PC-3 (cell line): ENCODE measurements at regions not wholly inside any gene's neighbourhood (a gene's known extent, or its start where the extent isn't known, plus 50 kb on each side); places are given as distances from the start of the nearest gene placed in this dataset.

Experiments
- ATAC-seq: fragments of 200-7000 bp; cut with Tn5 transposase; 2 replicates; pipeline ENCODE4 v1.9.1; 2020; ENCODE audit warnings: mild to moderate bottlenecking, moderate library complexity
- BruUV-seq: library from RNA; stranded (reverse); fragments of 400-500 nt; replicated peaks from 2 replicates; lab custom pipeline; 2021; lab: Mats Ljungman, UMichigan
- CTCF ChIA-PET: fragments of 300-600 bp; sonication (Branson Sonifier 250); formaldehyde crosslinking; loops from one replicate; lab custom pipeline; 2022; ENCODE audit warnings: antibody characterized with exemption; lab: Charles Lee
- POLR2A ChIA-PET: fragments of 300-600 bp; sonication (Branson Sonifier 250); formaldehyde crosslinking; loops from one replicate; lab custom pipeline; 2022; ENCODE audit warnings: antibody characterized with exemption; ENCODE audit not compliant: unreplicated experiment; lab: Charles Lee
- DNase-seq: peaks from one replicate; pipeline ENCODE4 v3.0.0-alpha.2; 2015
- H2AFZ ChIP-seq: fragments of 300-600 bp; sonication (generic); 2 replicates; pipeline ENCODE4 v1.6.0; 2016; ENCODE audit warnings: antibody characterized with exemption, low read length
- H3F3A ChIP-seq: fragments of 300-600 bp; sonication (generic); one replicate; pipeline ENCODE4 v1.6.0; 2017; ENCODE audit warnings: antibody characterized with exemption, low read length, control low read depth, mild to moderate bottlenecking; ENCODE audit not compliant: unreplicated experiment
- H3K27ac ChIP-seq: fragments of 300-600 bp; sonication (generic); 2 replicates; pipeline ENCODE4 v1.5.1; 2016; ENCODE audit warnings: mild to moderate bottlenecking, low read length
- H3K27me3 ChIP-seq: fragments of 300-600 bp; sonication (generic); 2 replicates; pipeline ENCODE4 v1.6.1; 2016; ENCODE audit warnings: low read length, mixed read lengths
- H3K36me3 ChIP-seq: fragments of 300-600 bp; sonication (generic); 2 replicates; pipeline ENCODE4 v1.6.1; 2016; ENCODE audit warnings: low read depth, mixed run types, low read length, mixed read lengths
- H3K4me1 ChIP-seq: fragments of 300-600 bp; sonication (generic); 2 replicates; pipeline ENCODE4 v1.5.1; 2016; ENCODE audit warnings: low read length; ENCODE audit not compliant: insufficient read depth
- H3K4me2 ChIP-seq: fragments of 300-600 bp; sonication (generic); 2 replicates; pipeline ENCODE4 v1.6.0; 2016; ENCODE audit warnings: low read length
- H3K4me3 ChIP-seq: fragments of 300-600 bp; sonication (generic); 2 replicates; pipeline ENCODE4 v1.5.1; 2016; ENCODE audit warnings: mild to moderate bottlenecking, low read length, mixed read lengths
- H3K79me2 ChIP-seq: fragments of 300-600 bp; sonication (generic); 2 replicates; pipeline ENCODE4 v1.6.1; 2017; ENCODE audit warnings: low read length, mixed read lengths
- H3K9ac ChIP-seq: fragments of 300-600 bp; sonication (generic); 2 replicates; pipeline ENCODE4 v1.6.0; 2016; ENCODE audit warnings: mild to moderate bottlenecking, low read length
- H3K9me2 ChIP-seq: fragments of 300-600 bp; sonication (generic); replicated peaks from 2 replicates; pipeline ENCODE4 v1.6.1; 2016; ENCODE audit warnings: mixed run types, low read length, mixed read lengths
- H3K9me3 ChIP-seq: fragments of 300-600 bp; sonication (generic); 2 replicates; pipeline ENCODE4 v1.6.1; 2016; ENCODE audit warnings: low read length, mixed read lengths
- H4K20me1 ChIP-seq: fragments of 300-600 bp; sonication (generic); 2 replicates; pipeline ENCODE4 v1.6.1; 2016; ENCODE audit warnings: low read length, mixed read lengths
- CTCF ChIP-seq: fragments of 300-600 bp; sonication (generic); conservative IDR thresholded peaks from 2 replicates; pipeline ENCODE4 v1.5.1; 2017; ENCODE audit warnings: antibody characterized with exemption, low read depth, mild to moderate bottlenecking, low read length
- EZH2 ChIP-seq: fragments of 300-600 bp; sonication (generic); IDR thresholded peaks from one replicate; pipeline ENCODE4 v1.6.1; 2017; ENCODE audit warnings: antibody characterized with exemption, mild to moderate bottlenecking, low read length; ENCODE audit not compliant: unreplicated experiment
- EZH2phosphoT487 ChIP-seq: fragments of 300-600 bp; sonication (generic); IDR thresholded peaks from 2 replicates; pipeline ENCODE4 v1.6.1; 2018; ENCODE audit warnings: mild to moderate bottlenecking, antibody characterized with exemption, low read length, borderline replicate concordance
- intact Hi-C: fragments of 100-400 bp; cut with micrococcal nuclease; formaldehyde crosslinking; loops from 2 replicates; pipeline ENCODE4 v1.9.0; 2023

DNA sequence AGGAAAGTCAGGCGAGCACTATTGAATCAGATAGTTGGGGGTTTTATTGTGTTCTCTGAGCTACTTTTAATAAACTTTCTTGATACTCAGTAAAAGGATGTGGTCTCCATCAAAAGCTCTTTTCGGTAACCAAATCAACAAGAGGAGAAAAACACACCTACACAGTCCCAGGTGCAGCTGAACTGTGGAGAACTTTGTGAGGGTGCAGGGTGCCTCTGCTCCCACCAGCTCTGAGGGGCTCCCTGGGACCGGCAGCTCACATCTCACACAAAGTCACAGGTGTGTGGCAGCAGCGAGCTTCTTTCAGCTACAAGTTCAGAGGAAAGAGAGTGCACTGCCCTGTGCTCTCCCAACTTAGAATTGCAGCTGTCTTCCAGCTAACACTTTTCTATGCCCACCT, 650.4 kb downstream of the RNF144A start:
- intact Hi-C loops = no loop called here
- H3K4me3 ChIP-seq = no peak overlapping the region
- H3K4me2 ChIP-seq = no peak overlapping the region
- no peak overlapping the region for H3K27ac ChIP-seq
- no peaks in the 10 kb centered on the region for H3K27me3 ChIP-seq
- no peaks in the 10 kb centered on the region for H3K9me2 ChIP-seq
- H3K4me1 ChIP-seq = no peaks in the 10 kb centered on the region
- no TSS peak for BruUV-seq
- ATAC-seq (no peak), DNase-seq (no peak)
- H3K9me3 ChIP-seq = no peaks in the 10 kb centered on the region
- H2AFZ ChIP-seq = no peak overlapping the region
- no peak overlapping the region for H3K9ac ChIP-seq
- no peaks in the 10 kb centered on the region for H3F3A ChIP-seq
- H3K36me3 ChIP-seq = no peaks in the 10 kb centered on the region
- ChIA-PET CTCF (no interaction called here), POLR2A (no interaction called here)
- no peak for TF ChIP-seq CTCF
- TF ChIP-seq EZH2 = no peak
- TF ChIP-seq EZH2phosphoT487 = no peak
- no peaks in the 10 kb centered on the region for H3K79me2 ChIP-seq
- H4K20me1 ChIP-seq = no peaks in the 10 kb centered on the region

DNA sequence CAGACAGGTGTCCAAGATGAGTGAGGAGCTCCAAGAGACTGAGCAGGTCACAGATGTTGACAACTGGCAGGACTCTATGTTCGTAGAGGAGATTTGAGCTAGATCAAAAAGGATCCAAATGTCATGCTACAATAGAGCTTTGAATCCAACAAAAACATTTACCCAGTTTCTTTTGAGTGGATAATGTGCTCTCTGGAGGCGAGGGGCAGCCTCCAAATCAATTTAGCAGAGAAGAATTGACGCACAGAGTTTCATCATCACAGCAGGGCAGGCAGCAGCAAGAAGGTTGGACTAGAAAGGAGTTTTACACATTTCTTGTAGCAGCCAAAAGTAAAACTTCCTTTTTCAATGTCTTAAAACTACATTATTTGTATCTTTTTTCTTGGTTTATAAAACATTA, 653.0 kb downstream of the RNF144A start:
- H3K4me3 ChIP-seq = no peak overlapping the region
- CTCF ChIA-PET = no interaction called here
- no peak for TF ChIP-seq EZH2
- TF ChIP-seq CTCF = no peak
- TF ChIP-seq EZH2phosphoT487 = no peak
- H3K36me3 ChIP-seq = no peaks in the 10 kb centered on the region
- no peak for DNase-seq
- no peaks in the 10 kb centered on the region for H3K9me2 ChIP-seq
- H2AFZ ChIP-seq = no peak overlapping the region
- no peaks in the 10 kb centered on the region for H3K4me1 ChIP-seq
- ATAC-seq = no peak
- POLR2A ChIA-PET = no interaction called here
- no peak overlapping the region for H3K9ac ChIP-seq
- H3K27me3 ChIP-seq = no peaks in the 10 kb centered on the region
- no peaks in the 10 kb centered on the region for H3K79me2 ChIP-seq
- H3F3A ChIP-seq = no peaks in the 10 kb centered on the region
- H3K4me2 ChIP-seq = no peak overlapping the region
- BruUV-seq = no TSS peak
- no peaks in the 10 kb centered on the region for H3K9me3 ChIP-seq
- intact Hi-C loops = no loop called here
- no peak overlapping the region for H3K27ac ChIP-seq
- no peaks in the 10 kb centered on the region for H4K20me1 ChIP-seq

DNA sequence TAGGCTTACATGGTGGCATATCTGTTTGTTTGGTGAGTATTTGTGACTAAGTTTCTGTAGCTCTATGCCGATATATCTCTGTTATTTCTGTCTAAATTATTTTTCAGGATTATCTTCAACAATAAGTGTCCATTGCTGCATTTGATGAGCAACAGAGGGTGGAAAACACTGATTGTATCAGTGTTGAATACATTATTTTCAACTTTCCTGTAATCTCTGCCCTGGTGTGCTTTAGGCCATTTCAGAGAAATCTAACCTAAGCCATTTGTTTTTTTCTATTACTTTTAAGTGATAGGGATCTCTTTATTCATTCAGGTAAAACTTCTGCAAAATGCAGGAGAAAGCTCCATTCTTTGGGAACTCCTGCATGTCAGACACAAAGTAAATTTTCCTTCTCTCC, 654.5 kb downstream of the RNF144A start:
- DNase-seq (no peak), ATAC-seq (no peak)
- Histone ChIP-seq H4K20me1 (no peaks in the 10 kb centered on the region), H3F3A (no peaks in the 10 kb centered on the region), H3K27me3 (no peaks in the 10 kb centered on the region), H3K9ac (no peak overlapping the region), H3K4me1 (no peaks in the 10 kb centered on the region), H3K9me3 (no peaks in the 10 kb centered on the region), H2AFZ (no peak overlapping the region), H3K4me3 (no peak overlapping the region), H3K27ac (no peak overlapping the region), H3K9me2 (no peaks in the 10 kb centered on the region), H3K79me2 (no peaks in the 10 kb centered on the region), H3K36me3 (no peaks in the 10 kb centered on the region), H3K4me2 (no peak overlapping the region)
- BruUV-seq = no TSS peak
- intact Hi-C loops = no loop called here
- no peak for TF ChIP-seq EZH2
- TF ChIP-seq EZH2phosphoT487 = no peak
- no peak for TF ChIP-seq CTCF
- ChIA-PET CTCF (no interaction called here), POLR2A (no interaction called here)
